Adipocyte (in vitro differentiated cells): ENCODE measurements at regions not wholly inside any gene's neighbourhood (a gene's known extent, or its start where the extent isn't known, plus 50 kb on each side); places are given as distances from the start of the nearest gene placed in this dataset.

Experiments
- DNase-seq: peaks from one replicate; pipeline ENCODE4 v3.0.0-alpha.2; 2015; ENCODE audit warnings: low read depth
- H3K27me3 ChIP-seq: replicated peaks from 2 replicates; pipeline ENCODE4 v1.7.0; 2013; ENCODE audit warnings: mild to moderate bottlenecking, low read length, moderate library complexity; ENCODE audit not compliant: control insufficient read depth, insufficient read depth
- H3K36me3 ChIP-seq: 2 replicates; pipeline ENCODE4 v1.7.0; 2013; ENCODE audit warnings: low read length, mild to moderate bottlenecking, moderate library complexity; ENCODE audit not compliant: control insufficient read depth, insufficient read depth, severe bottlenecking
- H3K4me1 ChIP-seq: 2 replicates; pipeline ENCODE4 v1.7.0; 2013; ENCODE audit warnings: mild to moderate bottlenecking, low read length, moderate library complexity; ENCODE audit not compliant: control insufficient read depth, insufficient read depth
- H3K4me3 ChIP-seq: 2 replicates; pipeline ENCODE4 v1.7.0; 2013; ENCODE audit warnings: mild to moderate bottlenecking, low read length, moderate library complexity
- H3K9ac ChIP-seq: 2 replicates; pipeline ENCODE4 v1.7.0; 2013; ENCODE audit warnings: mild to moderate bottlenecking, low read length, moderate library complexity
- H3K9me3 ChIP-seq: 2 replicates; pipeline ENCODE4 v1.7.0; 2013; ENCODE audit warnings: mild to moderate bottlenecking, low read length, moderate library complexity; ENCODE audit not compliant: control insufficient read depth

- Histone ChIP-seq H3K27me3 (no peaks in the 10 kb centered on the region), H3K4me1 (peaks cover 27% of the 10 kb centered on the region), H3K9me3 (no peaks in the 10 kb centered on the region), H3K4me3 (no peak overlapping the region), H3K36me3 (no peaks in the 10 kb centered on the region), H3K9ac (peak overlapping the region; percentile 67)
- peak; percentile 72 for DNase-seq
Measured at GRCh38 chr20:53706008-53706465, 112.4 kb upstream of the ZNF217 start.

DNA sequence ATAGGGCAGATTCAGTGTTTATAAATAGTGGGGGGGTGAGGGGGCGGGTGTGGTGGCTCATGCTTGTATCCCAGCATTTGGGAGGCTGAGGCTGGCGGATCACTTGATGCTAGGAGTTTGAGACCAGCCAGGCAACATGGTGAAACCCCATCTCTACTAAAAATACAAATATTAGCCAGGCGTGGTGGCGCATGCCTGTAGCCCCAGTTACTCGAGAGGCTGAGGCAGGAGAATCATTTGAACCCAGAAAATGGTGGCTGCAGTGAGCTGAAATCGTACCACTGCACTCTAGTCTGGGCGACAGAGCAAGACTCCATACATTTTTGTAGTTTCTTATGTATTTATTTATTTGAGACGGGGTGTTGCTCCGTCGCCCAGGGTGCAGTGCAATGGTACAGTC is 109.0 kb upstream of the ZNF217 start:
- Histone ChIP-seq H3K9ac (no peak overlapping the region), H3K27me3 (no peaks in the 10 kb centered on the region), H3K4me3 (no peak overlapping the region), H3K9me3 (no peaks in the 10 kb centered on the region), H3K4me1 (peaks cover 25% of the 10 kb centered on the region), H3K36me3 (no peaks in the 10 kb centered on the region)
- no peak for DNase-seq

DNA sequence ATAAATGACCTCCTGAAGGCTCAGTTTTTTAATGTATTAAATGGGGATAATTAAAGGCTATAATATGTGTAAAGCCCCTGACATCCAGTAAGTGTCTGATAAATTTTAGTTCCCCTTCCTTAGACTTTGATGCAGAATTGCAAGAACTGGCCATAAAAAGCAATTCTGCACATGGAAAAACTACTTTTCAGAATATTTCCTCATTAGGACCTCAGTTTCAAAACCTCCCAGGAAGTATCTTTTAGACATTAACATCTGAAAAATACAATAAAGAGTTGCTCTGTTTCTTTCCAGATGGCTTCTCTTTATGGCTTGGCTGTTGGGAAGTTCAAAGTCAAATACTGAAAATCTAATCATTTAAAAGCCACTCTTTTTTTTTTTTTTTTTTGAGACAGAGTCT is 106.3 kb upstream of the ZNF217 start:
- Histone ChIP-seq H3K4me1 (peaks cover 6% of the 10 kb centered on the region), H3K27me3 (no peaks in the 10 kb centered on the region), H3K4me3 (no peak overlapping the region), H3K9me3 (no peaks in the 10 kb centered on the region), H3K36me3 (no peaks in the 10 kb centered on the region), H3K9ac (no peak overlapping the region)
- DNase-seq = no peak

DNA sequence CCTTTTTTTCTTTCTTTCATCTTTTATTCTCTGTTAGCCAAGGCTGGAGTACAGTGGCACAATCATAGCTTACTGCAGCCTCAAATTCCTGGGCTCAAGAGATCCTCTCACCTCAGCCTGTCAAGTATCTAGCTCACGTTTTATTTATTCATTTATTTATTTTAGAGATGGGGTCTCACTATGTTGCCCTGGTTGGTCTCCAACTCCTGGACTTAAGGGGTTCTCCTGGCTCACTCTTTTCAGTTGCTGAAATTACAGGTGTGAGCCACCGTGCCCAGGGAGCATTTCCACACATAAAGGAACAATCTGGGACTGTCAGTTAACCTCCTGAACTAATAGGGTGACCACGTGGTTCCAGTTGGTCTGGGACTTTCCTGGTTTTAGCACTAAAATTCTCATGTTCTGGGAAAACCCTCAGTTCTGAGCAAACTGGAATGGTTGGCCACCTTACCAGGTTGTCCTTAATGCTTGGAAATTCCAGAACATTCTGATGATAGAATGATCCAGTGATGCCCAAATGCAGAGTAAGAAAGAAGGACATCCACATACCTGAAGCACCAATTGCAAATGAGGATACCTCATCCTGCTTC is 105.5 kb upstream of the ZNF217 start:
- no peaks in the 10 kb centered on the region for H3K9me3 ChIP-seq
- no peaks in the 10 kb centered on the region for H3K27me3 ChIP-seq
- no peak for DNase-seq
- no peak overlapping the region for H3K9ac ChIP-seq
- peaks cover 6% of the 10 kb centered on the region for H3K4me1 ChIP-seq
- no peak overlapping the region for H3K4me3 ChIP-seq
- H3K36me3 ChIP-seq = no peaks in the 10 kb centered on the region

DNA sequence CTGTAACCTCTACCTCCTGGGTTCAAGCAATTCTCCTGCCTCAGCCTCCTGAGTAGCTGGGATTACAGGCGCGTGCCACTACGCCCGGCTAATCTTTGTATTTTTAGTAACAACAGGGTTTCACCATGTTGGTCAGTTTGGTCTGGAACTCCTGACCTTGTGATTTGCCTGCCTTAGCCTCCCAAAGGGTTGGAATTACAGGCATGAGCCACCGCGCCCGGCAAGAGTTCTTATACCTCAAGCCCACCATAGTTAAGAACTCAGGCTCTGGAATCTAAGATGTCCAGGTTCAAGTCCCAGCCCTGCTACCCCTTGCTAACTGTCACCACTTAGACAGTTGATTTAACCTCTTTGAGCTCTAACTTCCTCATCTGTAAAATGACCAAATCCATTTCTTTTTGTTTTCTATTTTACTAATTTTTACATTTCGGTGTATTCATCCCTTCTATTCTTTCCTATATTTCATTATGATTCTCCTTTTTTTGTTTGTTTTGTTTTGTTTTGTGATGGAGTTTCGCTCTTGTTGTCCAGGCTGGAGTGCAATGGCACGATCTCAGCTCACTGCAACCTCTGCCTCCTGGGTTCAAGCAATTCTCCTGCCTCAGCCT is 104.8 kb upstream of the ZNF217 start:
- Histone ChIP-seq H3K36me3 (no peaks in the 10 kb centered on the region), H3K27me3 (no peaks in the 10 kb centered on the region), H3K9me3 (no peaks in the 10 kb centered on the region), H3K4me1 (peaks cover 6% of the 10 kb centered on the region), H3K4me3 (no peak overlapping the region), H3K9ac (no peak overlapping the region)
- DNase-seq = no peak

DNA sequence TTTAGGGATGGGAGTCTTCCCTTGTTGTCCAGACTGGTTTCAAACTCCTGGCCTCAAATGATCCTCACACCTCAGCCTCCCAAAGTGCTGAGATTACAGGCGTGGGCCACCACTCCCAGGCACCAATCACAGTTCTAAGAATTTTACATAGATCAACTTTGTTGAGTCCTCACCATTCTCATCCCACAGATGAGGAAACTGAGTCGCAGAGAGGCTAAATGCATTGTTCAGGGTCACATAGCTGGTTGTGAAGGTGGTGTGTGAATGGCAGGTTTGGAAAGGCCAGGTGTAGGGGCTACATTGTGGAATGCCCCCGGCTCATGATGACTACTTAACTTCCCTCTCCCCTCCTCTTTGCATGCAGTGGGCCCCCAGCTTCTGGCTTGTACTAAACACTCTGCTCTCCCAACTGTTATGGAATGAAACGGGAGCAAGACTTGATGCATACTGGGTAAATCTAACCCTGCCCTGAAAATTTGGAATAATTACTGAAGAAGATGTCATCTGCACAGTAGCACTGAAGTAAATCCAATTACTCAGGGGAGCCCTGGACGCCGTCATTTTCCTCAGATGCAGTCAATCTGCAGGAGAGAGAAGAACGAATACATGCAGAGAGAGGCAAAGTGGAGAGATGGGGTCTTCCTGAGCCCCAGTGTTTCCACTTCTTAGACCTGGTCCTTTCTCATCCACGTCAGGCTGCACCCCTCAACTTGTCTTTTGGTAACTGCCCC is 102.3 kb upstream of the ZNF217 start:
- DNase-seq = no peak
- Histone ChIP-seq H3K9me3 (no peaks in the 10 kb centered on the region), H3K4me1 (peaks cover 14% of the 10 kb centered on the region), H3K36me3 (no peaks in the 10 kb centered on the region), H3K27me3 (no peaks in the 10 kb centered on the region), H3K4me3 (no peak overlapping the region), H3K9ac (no peak overlapping the region)

DNA sequence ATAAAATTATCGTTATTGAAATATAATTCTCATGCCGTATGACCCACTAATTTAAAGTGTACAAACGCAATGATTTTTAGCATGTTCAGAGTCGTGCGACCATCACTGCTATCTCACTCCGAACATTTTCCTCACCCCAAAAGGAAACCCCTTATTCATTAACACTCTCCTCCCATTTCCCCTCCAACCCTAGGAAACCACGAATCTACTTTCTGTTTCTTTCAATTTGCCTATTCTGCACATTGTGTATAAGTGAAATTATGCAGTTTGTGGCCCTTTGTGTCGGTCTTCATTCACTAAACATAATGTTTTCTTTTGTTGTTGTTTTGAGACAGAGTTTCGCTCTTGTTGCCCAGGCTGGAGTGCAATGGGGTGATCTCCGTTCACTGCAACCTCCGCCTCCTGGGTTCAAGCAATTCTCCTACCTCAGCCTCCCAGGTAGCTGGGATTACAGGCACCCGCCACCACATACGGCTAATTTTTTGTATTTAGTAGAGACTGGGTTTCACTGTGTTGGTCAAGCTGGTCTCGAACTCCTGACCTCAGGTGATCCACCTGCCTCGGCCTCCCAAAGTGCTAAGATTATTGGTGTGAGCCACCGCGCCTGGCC is 99.7 kb upstream of the ZNF217 start:
- Histone ChIP-seq H3K4me1 (peaks cover 9% of the 10 kb centered on the region), H3K27me3 (no peaks in the 10 kb centered on the region), H3K4me3 (no peak overlapping the region), H3K9ac (no peak overlapping the region), H3K9me3 (no peaks in the 10 kb centered on the region), H3K36me3 (no peaks in the 10 kb centered on the region)
- DNase-seq = no peak

GRCh38 chr20:53692465-53693067 is 98.9 kb upstream of the ZNF217 start:
- peak; percentile 46 for DNase-seq
- H3K4me1 ChIP-seq = peaks cover 9% of the 10 kb centered on the region

DNA sequence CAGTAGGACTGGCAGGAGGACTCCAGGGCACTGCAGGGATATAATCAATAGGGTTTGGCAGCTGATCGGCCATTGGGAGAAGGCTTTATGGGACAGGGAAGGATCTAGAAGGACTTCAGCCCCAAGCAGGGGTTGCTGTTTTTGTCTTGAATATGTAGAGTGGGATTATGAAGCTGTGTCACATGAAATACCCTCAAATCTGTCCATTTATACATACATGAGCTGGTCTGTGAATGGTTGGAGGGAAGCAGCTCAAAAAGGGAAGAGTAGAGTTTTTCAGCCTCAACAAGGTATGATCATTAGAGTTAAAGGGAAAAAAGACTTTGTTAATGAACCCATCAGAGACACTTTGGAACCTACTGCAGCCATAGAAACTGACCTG is 98.2 kb upstream of the ZNF217 start:
- no peaks in the 10 kb centered on the region for H3K9me3 ChIP-seq
- no peaks in the 10 kb centered on the region for H3K36me3 ChIP-seq
- peaks cover 9% of the 10 kb centered on the region for H3K4me1 ChIP-seq
- DNase-seq = no peak
- no peak overlapping the region for H3K9ac ChIP-seq
- no peaks in the 10 kb centered on the region for H3K27me3 ChIP-seq
- H3K4me3 ChIP-seq = no peak overlapping the region

More at GRCh38 chr20:53692465-53693067, 98.9 kb upstream of the ZNF217 start:
- Histone ChIP-seq H3K4me3 (no peak overlapping the region), H3K9me3 (no peaks in the 10 kb centered on the region), H3K36me3 (no peaks in the 10 kb centered on the region), H3K9ac (no peak overlapping the region), H3K27me3 (no peaks in the 10 kb centered on the region)

DNA sequence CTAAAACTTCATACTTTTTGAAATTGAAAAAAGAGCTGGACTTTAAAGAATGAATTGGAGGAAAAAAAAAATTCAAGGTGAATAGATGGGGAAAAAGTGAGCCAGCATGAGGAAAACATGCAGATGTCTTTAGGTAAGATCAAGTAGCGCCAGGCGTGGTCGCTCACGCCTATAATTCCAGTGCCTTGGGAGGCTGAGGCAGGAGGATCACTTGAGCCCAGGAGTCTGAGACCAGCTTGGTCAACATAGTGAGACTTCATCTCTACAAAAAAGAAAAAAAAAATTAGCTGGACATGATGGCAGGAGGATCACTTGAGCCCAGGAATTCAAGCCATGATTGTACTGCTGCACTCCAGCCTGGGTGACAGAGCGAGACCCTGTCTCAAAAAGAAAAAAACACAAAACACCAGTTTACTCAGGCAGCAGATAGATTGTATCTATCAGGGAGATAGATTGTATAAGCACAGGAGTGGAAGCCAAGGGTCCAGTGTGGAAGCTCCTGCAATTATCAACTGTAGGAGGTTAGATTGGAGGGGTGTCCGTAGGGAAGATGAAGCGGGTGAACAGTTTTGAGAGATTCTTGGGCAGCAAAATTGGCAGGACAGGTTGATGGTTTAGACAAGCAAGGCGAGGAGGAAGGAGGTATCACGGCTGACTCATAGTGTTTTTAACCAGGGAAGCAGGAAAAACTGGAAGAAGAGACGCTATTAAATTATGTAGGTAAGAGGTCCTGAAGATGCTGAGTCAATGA is 97.6 kb upstream of the ZNF217 start:
- H3K9ac ChIP-seq = no peak overlapping the region
- H3K4me3 ChIP-seq = no peak overlapping the region
- no peaks in the 10 kb centered on the region for H3K36me3 ChIP-seq
- H3K9me3 ChIP-seq = no peaks in the 10 kb centered on the region
- peaks cover 9% of the 10 kb centered on the region for H3K4me1 ChIP-seq
- DNase-seq = no peak
- no peaks in the 10 kb centered on the region for H3K27me3 ChIP-seq
